ENCODE measurements at regions not wholly inside any gene's neighbourhood (a gene's known extent, or its start where the extent isn't known, plus 50 kb on each side); places are given as distances from the start of the nearest gene placed in this dataset.

- peaks cover 20% of the 10 kb centered on the region for H3K9me3 Mint-ChIP-seq
- H3K27me3 Mint-ChIP-seq (ENCODE audit: low read depth): no peaks in the 10 kb centered on the region
- no peak for TF ChIP-seq ZMAT4 (CRISPR knock-in tag; IDR thresholded peaks at IDR 0.05)
- no peak for TF ChIP-seq ERG (CRISPR knock-in tag; IDR thresholded peaks at IDR 0.05)
- TF ChIP-seq FOXK1 (CRISPR knock-in tag; IDR thresholded peaks at IDR 0.05): no peak
- TF ChIP-seq CDX4 (CRISPR knock-in tag; IDR thresholded peaks at IDR 0.05; ENCODE audit: borderline replicate concordance): no peak
- no peak for TF ChIP-seq SMAD3 (CRISPR knock-in tag; IDR thresholded peaks at IDR 0.05; ENCODE audit: borderline replicate concordance)
- TF ChIP-seq ZNF121 (CRISPR knock-in tag; IDR thresholded peaks at IDR 0.05): no peak
- TF ChIP-seq RELA (CRISPR knock-in tag; IDR thresholded peaks at IDR 0.05; ENCODE audit: borderline replicate concordance): no peak
- no peak for TF ChIP-seq GRHL2 (CRISPR knock-in tag; IDR thresholded peaks at IDR 0.05; ENCODE audit: insufficient replicate concordance, severe bottlenecking)
- no peak for TF ChIP-seq NFYB (CRISPR knock-in tag; conservative IDR thresholded peaks at IDR 0.05; ENCODE audit: low read depth)
- TF ChIP-seq ARID4B (CRISPR knock-in tag; IDR thresholded peaks at IDR 0.05; ENCODE audit: borderline replicate concordance): no peak
- TF ChIP-seq USF2 (CRISPR knock-in tag; IDR thresholded peaks at IDR 0.05): no peak
- no peak for TF ChIP-seq ZNF263 (CRISPR knock-in tag; IDR thresholded peaks at IDR 0.05; ENCODE audit: low read depth)
- TF ChIP-seq ZNF219 (CRISPR knock-in tag; IDR thresholded peaks at IDR 0.05; ENCODE audit: borderline replicate concordance): no peak
- no peak for TF ChIP-seq IRF2 (CRISPR knock-in tag; IDR thresholded peaks at IDR 0.05; ENCODE audit: borderline replicate concordance, low read depth)
- TF ChIP-seq PRDM15 (CRISPR knock-in tag; IDR thresholded peaks at IDR 0.05): no peak
- POLR2A ChIA-PET: no interaction called here
- no peak overlapping the region for H3K27ac Mint-ChIP-seq
- H3K4me3 Mint-ChIP-seq: no peak overlapping the region
- no peak for DNase-seq (ENCODE audit: low spot score)
- no peaks in the 10 kb centered on the region for H3K4me1 Mint-ChIP-seq
- no peaks in the 10 kb centered on the region for H3K36me3 Mint-ChIP-seq
- ATAC-seq: no peak
- CTCF ChIA-PET: interaction anchor here (0.6 kb wide), 1 partner anchor 15 kb away, joined by 3 read pairs; no protein-coding TSS in a partner anchor
Measured at GRCh38 chr13:30848332-30849027, 57.6 kb upstream of the MEDAG start.

Data from WTC11 (cell line).